H1 (cell line): ENCODE measurements at regions not wholly inside any gene's neighbourhood (a gene's known extent, or its start where the extent isn't known, plus 50 kb on each side); places are given as distances from the start of the nearest gene placed in this dataset.

Source experiments
- CTCF ChIA-PET: fragments of 300-600 bp; sonication (Branson Sonifier 250); formaldehyde crosslinking; loops from one replicate; lab custom pipeline; 2021; ENCODE audit not compliant: partially characterized antibody; lab: Charles Lee
- POLR2A ChIA-PET: fragments of 300-600 bp; sonication (Branson Sonifier 250); formaldehyde crosslinking; loops from one replicate; lab custom pipeline; 2021; ENCODE audit warnings: inconsistent platforms; ENCODE audit not compliant: partially characterized antibody; lab: Charles Lee
- DNase-seq, 2 experiments: peaks; one replicate each; pipeline versions ENCODE4 v3.0.0 to v3.0.0-alpha.2; 2010 to 2022; ENCODE audit warnings: low spot score in 2 of 2, low read depth in 1 of 2, mixed read lengths in 1 of 2
- FAIRE-seq: peaks from 2 replicates; lab custom pipeline; 2011; peaks lifted over from hg19 to GRCh38; lab: Jason Lieb, UNC
- H2AFZ ChIP-seq: 2 replicates; pipeline ENCODE4 v1.8.1; 2012; ENCODE audit warnings: low read length, inconsistent platforms
- H2AK5ac ChIP-seq: 2 replicates; pipeline ENCODE4 v1.6.1; 2013; ENCODE audit warnings: low read depth, low read length
- H2BK120ac ChIP-seq: replicated peaks from 2 replicates; pipeline ENCODE3; 2013; ENCODE audit warnings: low read depth, low read length, inconsistent platforms
- H2BK12ac ChIP-seq: 2 replicates; pipeline ENCODE4 v1.6.1; 2013; ENCODE audit warnings: low read depth, low read length
- H2BK15ac ChIP-seq: 2 replicates; pipeline ENCODE4 v1.6.1; 2013; ENCODE audit warnings: low read length
- H2BK20ac ChIP-seq: 2 replicates; pipeline ENCODE4 v1.6.1; 2013; ENCODE audit warnings: low read length
- H2BK5ac ChIP-seq: 2 replicates; pipeline ENCODE4 v1.6.1; 2013; ENCODE audit warnings: low read depth, low read length
- H3K14ac ChIP-seq: 2 replicates; pipeline ENCODE4 v1.6.1; 2013; ENCODE audit warnings: inconsistent platforms; ENCODE audit not compliant: insufficient read length
- H3K18ac ChIP-seq: 2 replicates; pipeline ENCODE4 v1.6.1; 2013; ENCODE audit warnings: low read length; ENCODE audit errors: extremely low read depth
- H3K23ac ChIP-seq: 2 replicates; pipeline ENCODE4 v1.6.1; 2013; ENCODE audit warnings: inconsistent platforms; ENCODE audit not compliant: insufficient read length
- H3K23me2 ChIP-seq: 2 replicates; pipeline ENCODE4 v1.6.1; 2013; ENCODE audit warnings: low read depth, low read length
- H3K27ac ChIP-seq: 2 replicates; pipeline ENCODE4 v1.6.1; 2011; ENCODE audit warnings: low read depth, low read length, inconsistent platforms
- H3K27me3 ChIP-seq, 4 experiments: replicated peaks in 1 of 4; 1 replicate in 1 of 4; 2 replicates in 3 of 4; pipeline versions ENCODE4 v1.6.1 to v1.8.1; 2011 to 2013; ENCODE audit warnings: low read length in 3 of 4, mild to moderate bottlenecking in 3 of 4, inconsistent platforms in 2 of 4, mixed read lengths in 2 of 4, moderate library complexity in 1 of 4; ENCODE audit not compliant: control insufficient read depth in 3 of 4, insufficient read depth in 3 of 4; ENCODE audit errors: extremely low read depth in 1 of 4
- H3K36me3 ChIP-seq, 4 experiments: 2 replicates each; pipeline versions ENCODE4 v1.6.1 to v1.8.1; 2011 to 2013; ENCODE audit warnings: mild to moderate bottlenecking in 4 of 4, low read length in 3 of 4, moderate library complexity in 2 of 4, control low read depth in 1 of 4, inconsistent platforms in 1 of 4; ENCODE audit not compliant: insufficient read depth in 4 of 4, control insufficient read depth in 2 of 4
- H3K4ac ChIP-seq: replicated peaks from 2 replicates; pipeline ENCODE3; 2013; ENCODE audit warnings: low read length, low read depth, mixed read lengths, inconsistent platforms; ENCODE audit not compliant: insufficient read length
- H3K4me1 ChIP-seq, 4 experiments: replicated peaks in 1 of 4; 1 replicate in 1 of 4; 2 replicates in 3 of 4; pipeline versions ENCODE4 v1.6.1 to v1.8.1; 2011 to 2013; ENCODE audit warnings: low read length in 3 of 4, inconsistent platforms in 2 of 4, mixed read lengths in 1 of 4; ENCODE audit not compliant: insufficient read depth in 4 of 4, control insufficient read depth in 3 of 4
- H3K4me2 ChIP-seq, 2 experiments: 2 replicates each; pipeline versions ENCODE4 v1.6.1 to v1.8.1; 2011 to 2013; ENCODE audit warnings: low read depth in 2 of 2, low read length in 2 of 2, control low read depth in 1 of 2, inconsistent platforms in 1 of 2, mild to moderate bottlenecking in 1 of 2; ENCODE audit not compliant: insufficient read depth in 1 of 2
- H3K4me3 ChIP-seq, 4 experiments: fragments of 200-600, 300-600 bp in 1 of 4; sonication (generic), shearing (Covaris generic), sonication (Bioruptor Twin) in 1 of 4; 2 replicates each; pipeline versions ENCODE4 v1.5.1 to v1.8.1; 2011 to 2016; ENCODE audit warnings: low read length in 4 of 4, low read depth in 3 of 4, control low read depth in 2 of 4, inconsistent platforms in 2 of 4, mild to moderate bottlenecking in 2 of 4, mixed read lengths in 1 of 4, moderate library complexity in 1 of 4; ENCODE audit not compliant: insufficient read depth in 2 of 4; ENCODE audit errors: extremely low read depth in 1 of 4
- H3K56ac ChIP-seq: replicated peaks from 2 replicates; pipeline ENCODE3; 2013; ENCODE audit warnings: low read depth, mild to moderate bottlenecking, mixed read lengths, low read length, inconsistent platforms; ENCODE audit not compliant: insufficient read length
- H3K79me1 ChIP-seq: 2 replicates; pipeline ENCODE4 v1.6.1; 2013; ENCODE audit warnings: low read depth, low read length, control low read depth
- H3K79me2 ChIP-seq, 2 experiments: 2 replicates each; pipeline versions ENCODE4 v1.6.1 to v1.8.1; 2012 to 2013; ENCODE audit warnings: low read length in 2 of 2, mild to moderate bottlenecking in 2 of 2, inconsistent platforms in 1 of 2; ENCODE audit not compliant: insufficient read depth in 2 of 2, control insufficient read depth in 1 of 2
- H3K9ac ChIP-seq, 4 experiments: replicated peaks in 1 of 4; 1 replicate in 1 of 4; 2 replicates in 3 of 4; pipeline versions ENCODE4 v1.6.1 to v1.8.1; 2011 to 2013; ENCODE audit warnings: low read depth in 3 of 4, low read length in 3 of 4, control low read depth in 2 of 4, mild to moderate bottlenecking in 2 of 4, moderate library complexity in 2 of 4, inconsistent platforms in 1 of 4; ENCODE audit errors: extremely low read depth in 1 of 4
- H3K9me3 ChIP-seq, 2 experiments: 2 replicates each; pipeline versions ENCODE4 v1.6.1 to v1.8.1; 2012 to 2013; ENCODE audit warnings: mild to moderate bottlenecking in 2 of 2, moderate library complexity in 2 of 2, control low read depth in 1 of 2, inconsistent platforms in 1 of 2, low read depth in 1 of 2, low read length in 1 of 2, mixed read lengths in 1 of 2; ENCODE audit not compliant: insufficient read depth in 2 of 2
- H4K20me1 ChIP-seq, 2 experiments: replicated peaks in 1 of 2; 2 replicates each; pipeline versions ENCODE3 to v1.8.1; 2011 to 2013; ENCODE audit warnings: inconsistent platforms in 2 of 2, low read length in 2 of 2, mild to moderate bottlenecking in 1 of 2; ENCODE audit not compliant: insufficient read depth in 2 of 2, control insufficient read depth in 1 of 2
- H4K5ac ChIP-seq: 2 replicates; pipeline ENCODE4 v1.6.1; 2013; ENCODE audit warnings: low read length, low read depth, mixed read lengths, inconsistent platforms; ENCODE audit not compliant: insufficient read length
- H4K8ac ChIP-seq: 2 replicates; pipeline ENCODE4 v1.8.0; 2013; ENCODE audit warnings: mild to moderate bottlenecking, moderate library complexity, low read length, inconsistent platforms; ENCODE audit not compliant: insufficient read depth; ENCODE audit errors: extremely low read depth
- H4K91ac ChIP-seq: replicated peaks from 2 replicates; pipeline ENCODE3; 2013; ENCODE audit warnings: low read length, mixed read lengths, inconsistent platforms; ENCODE audit not compliant: insufficient read length
- CBX8 ChIP-seq: fragments of 300-800, 300-1000 bp; sonication (generic); IDR thresholded peaks from 2 replicates; pipeline ENCODE4 v1.7.1; 2016; ENCODE audit warnings: low read depth, low read length, borderline replicate concordance
- GABPA ChIP-seq: IDR thresholded peaks from 2 replicates; pipeline ENCODE4 v1.6.1; 2011; ENCODE audit warnings: mild to moderate bottlenecking, low read length, moderate library complexity, borderline replicate concordance; ENCODE audit not compliant: insufficient read depth
- KDM4A ChIP-seq: IDR thresholded peaks from one replicate; pipeline ENCODE4 v1.7.1; 2012; ENCODE audit warnings: low read depth, mild to moderate bottlenecking, moderate library complexity, low read length, inconsistent platforms; ENCODE audit not compliant: severe bottlenecking
- SIX5 ChIP-seq: IDR thresholded peaks from 2 replicates; pipeline ENCODE4 v1.6.1; 2011; ENCODE audit warnings: mild to moderate bottlenecking, low read depth, low read length
- TBP ChIP-seq: IDR thresholded peaks from 2 replicates; pipeline ENCODE4 v1.6.1; 2011; ENCODE audit warnings: low read depth, low read length, improper control_type of control experiment
- WGBS, 2 experiments: shearing (Covaris generic) in 1 of 2; methylation state at CpG; one replicate each; pipeline versions ENCODE4 v1.1.6 to v1.1.7; 2013 to 2015; ENCODE audit warnings: low lambda C conversion rate in 2 of 2, mixed read lengths in 2 of 2, inconsistent platforms in 1 of 2, low coverage in 1 of 2, missing lambda C conversion rate in 1 of 2; ENCODE audit not compliant: insufficient replicate concordance in 2 of 2, insufficient coverage in 1 of 2, insufficient read length in 1 of 2; ENCODE audit errors: extremely low coverage in 1 of 2, missing lambda C conversion rate in 1 of 2; 5-methylcytosine and 5-hydroxymethylcytosine counted together

GRCh38 chr2:144146076-144146475 is 373.8 kb downstream of the ZEB2 start:
- H3K56ac ChIP-seq = no peak overlapping the region
- no peak overlapping the region for H3K23ac ChIP-seq
- no peaks in the 10 kb centered on the region for H3K79me1 ChIP-seq
- H2BK5ac ChIP-seq = no peak overlapping the region
- no peaks in the 10 kb centered on the region for H3K27me3 ChIP-seq
- H3K36me3 ChIP-seq = no peaks in the 10 kb centered on the region
- DNase-seq (no peak), FAIRE-seq (no peak)
- ChIA-PET CTCF (no interaction called here), POLR2A (no interaction called here)
- no peak overlapping the region for H2BK15ac ChIP-seq
- H4K91ac ChIP-seq = no peak overlapping the region
- no peak overlapping the region for H3K18ac ChIP-seq
- H3K4me1 ChIP-seq = no peaks in the 10 kb centered on the region
- no peak overlapping the region for H4K5ac ChIP-seq
- H2BK120ac ChIP-seq = no peak overlapping the region
- no peak overlapping the region for H2AFZ ChIP-seq
- H2BK20ac ChIP-seq = no peak overlapping the region
- H2BK12ac ChIP-seq = no peak overlapping the region
- no peak overlapping the region for H3K9ac ChIP-seq
- TF ChIP-seq SIX5 (no peak), GABPA (no peak), CBX8 (no peak), KDM4A (no peak), TBP (no peak)
- H3K23me2 ChIP-seq = no peaks in the 10 kb centered on the region
- no peaks in the 10 kb centered on the region for H4K20me1 ChIP-seq
- no peak overlapping the region for H3K27ac ChIP-seq
- no peak overlapping the region for H4K8ac ChIP-seq
- no peak overlapping the region for H2AK5ac ChIP-seq
- no peak overlapping the region for H3K4ac ChIP-seq
- WGBS, 2 experiments = 0% methylated on average over 1 of the region's 1 CpG; no CpG with 5 or more reads in 1 of the 2 experiments
- no peaks in the 10 kb centered on the region for H3K79me2 ChIP-seq
- no peak overlapping the region for H3K14ac ChIP-seq
- no peak overlapping the region for H3K4me2 ChIP-seq
- no peak overlapping the region for H3K4me3 ChIP-seq
- no peaks in the 10 kb centered on the region for H3K9me3 ChIP-seq
